HFF-Myc (cell line): ENCODE measurements at regions not wholly inside any gene's neighbourhood (a gene's known extent, or its start where the extent isn't known, plus 50 kb on each side); places are given as distances from the start of the nearest gene placed in this dataset.

Experiments used
- DNase-seq: peaks from one replicate; pipeline ENCODE4 v3.0.0-alpha.2; 2011; ENCODE audit warnings: low read depth; ENCODE audit errors: extremely low read depth
- H3K4me3 ChIP-seq: replicated peaks from 2 replicates; pipeline ENCODE4 v1.5.1; 2011; ENCODE audit warnings: low read depth, mild to moderate bottlenecking, control low read depth, low read length
- TF ChIP-seq, protein P1 (sequence below): IDR thresholded peaks from 2 replicates; pipeline ENCODE4 v1.5.1; 2012; ENCODE audit warnings: mild to moderate bottlenecking, low read depth, low read length, control low read depth; ENCODE audit errors: missing control alignments

DNA sequence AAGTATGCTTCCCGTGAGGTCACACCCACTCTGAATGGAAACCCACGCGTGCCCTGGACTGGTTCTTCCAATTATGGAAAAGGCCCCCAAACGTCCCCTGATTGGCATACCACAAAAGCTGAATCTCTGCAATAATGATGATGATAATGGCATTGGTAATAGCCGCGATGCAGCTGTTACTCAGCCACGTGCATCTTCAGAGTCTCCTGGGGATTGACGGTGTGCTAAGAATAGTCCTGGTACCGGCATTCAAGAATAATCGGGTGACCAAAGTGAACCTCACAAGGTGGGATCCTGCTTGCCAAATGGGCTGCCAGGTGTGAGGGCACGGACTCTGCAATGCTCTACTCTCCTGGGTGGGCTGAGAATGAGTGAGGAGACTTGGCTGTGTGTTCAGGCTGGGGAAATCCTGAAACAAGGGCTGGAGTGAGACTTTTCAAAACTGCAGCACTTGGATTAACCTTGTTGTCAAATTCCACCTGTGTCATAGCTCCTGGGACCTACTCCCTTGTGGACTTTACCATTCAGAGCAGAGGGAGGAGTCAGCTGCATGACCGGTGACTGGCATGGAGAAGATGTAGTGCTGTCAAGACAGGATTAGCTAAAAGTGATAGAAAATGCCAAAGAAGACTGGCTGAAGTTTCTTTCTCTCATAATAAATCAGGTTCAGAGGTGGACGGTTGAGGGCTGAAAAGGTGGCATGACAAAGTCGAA is 615.4 kb downstream of the MID1IP1 start:
- no peak for DNase-seq
- H3K4me3 ChIP-seq, result no peak overlapping the region
- TF ChIP-seq, protein P1, sequence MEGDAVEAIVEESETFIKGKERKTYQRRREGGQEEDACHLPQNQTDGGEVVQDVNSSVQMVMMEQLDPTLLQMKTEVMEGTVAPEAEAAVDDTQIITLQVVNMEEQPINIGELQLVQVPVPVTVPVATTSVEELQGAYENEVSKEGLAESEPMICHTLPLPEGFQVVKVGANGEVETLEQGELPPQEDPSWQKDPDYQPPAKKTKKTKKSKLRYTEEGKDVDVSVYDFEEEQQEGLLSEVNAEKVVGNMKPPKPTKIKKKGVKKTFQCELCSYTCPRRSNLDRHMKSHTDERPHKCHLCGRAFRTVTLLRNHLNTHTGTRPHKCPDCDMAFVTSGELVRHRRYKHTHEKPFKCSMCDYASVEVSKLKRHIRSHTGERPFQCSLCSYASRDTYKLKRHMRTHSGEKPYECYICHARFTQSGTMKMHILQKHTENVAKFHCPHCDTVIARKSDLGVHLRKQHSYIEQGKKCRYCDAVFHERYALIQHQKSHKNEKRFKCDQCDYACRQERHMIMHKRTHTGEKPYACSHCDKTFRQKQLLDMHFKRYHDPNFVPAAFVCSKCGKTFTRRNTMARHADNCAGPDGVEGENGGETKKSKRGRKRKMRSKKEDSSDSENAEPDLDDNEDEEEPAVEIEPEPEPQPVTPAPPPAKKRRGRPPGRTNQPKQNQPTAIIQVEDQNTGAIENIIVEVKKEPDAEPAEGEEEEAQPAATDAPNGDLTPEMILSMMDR, result no peak

DNA sequence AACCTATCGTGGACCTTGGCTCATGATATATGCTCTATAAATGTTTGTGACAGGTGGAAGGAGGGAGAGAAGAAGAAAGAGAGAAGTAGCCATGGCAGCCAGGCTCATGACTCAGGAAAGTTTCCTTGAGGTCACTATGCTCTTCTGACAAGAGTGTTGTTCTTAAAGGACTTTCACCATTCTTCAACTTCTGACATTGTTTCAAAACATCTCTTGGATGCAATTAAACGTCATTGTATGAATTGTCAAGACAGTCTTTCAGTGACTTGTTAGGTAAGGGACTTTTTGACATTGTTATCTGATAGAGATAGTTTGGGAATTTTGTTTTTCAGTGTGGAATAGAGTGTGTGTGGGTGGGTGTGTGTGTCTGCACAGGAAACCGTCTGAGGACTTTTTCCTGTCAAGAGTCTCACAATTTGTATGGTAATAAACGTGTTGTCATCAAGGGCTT is 617.0 kb downstream of the MID1IP1 start:
- H3K4me3 ChIP-seq, result no peak overlapping the region
- no peak for DNase-seq
- TF ChIP-seq, protein P1, result no peak

DNA sequence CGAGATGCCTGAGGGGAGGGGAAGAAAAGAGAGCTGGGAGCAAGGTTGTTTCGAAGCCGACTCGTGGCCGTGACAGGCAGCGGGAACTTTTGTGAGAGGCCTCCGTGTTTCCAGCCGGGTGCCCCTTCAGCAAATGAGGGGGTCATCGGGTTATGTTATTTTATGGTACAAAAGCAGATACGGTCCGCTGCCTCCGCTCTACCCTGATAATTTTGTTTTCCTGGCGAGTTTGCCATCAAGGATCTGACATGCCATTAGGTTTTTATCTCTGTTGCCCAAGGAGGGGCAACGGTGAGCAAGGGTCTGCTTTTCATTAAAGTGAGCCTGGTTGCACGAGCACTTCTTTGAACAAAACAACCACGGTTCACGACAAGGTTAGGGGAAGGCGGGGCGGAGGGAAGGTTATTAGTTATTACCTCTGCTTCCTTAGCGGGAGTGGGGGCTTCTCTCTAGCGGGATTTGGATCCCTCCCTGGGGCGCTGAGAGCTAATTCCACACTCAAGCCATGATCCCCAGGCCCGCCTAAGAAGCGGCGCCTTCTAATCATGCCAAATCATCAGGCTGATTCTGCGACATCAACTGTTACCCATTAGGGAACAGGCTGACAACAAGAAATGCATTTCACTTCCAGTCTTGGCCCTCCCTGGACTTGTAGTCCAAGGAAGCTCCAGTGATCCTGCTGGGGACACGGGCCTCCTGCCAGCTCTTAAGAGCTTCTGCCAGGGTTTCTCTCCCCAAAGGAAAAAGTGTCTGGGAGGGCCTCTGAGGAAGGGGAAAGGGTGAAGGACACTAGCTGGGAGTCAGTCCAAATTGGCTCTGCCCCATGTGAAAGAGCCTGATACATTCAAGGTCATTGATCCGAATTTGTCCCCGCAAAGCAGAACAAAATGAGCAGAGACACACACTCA is 617.7 kb downstream of the MID1IP1 start:
- no peak for DNase-seq
- TF ChIP-seq, protein P1, result no peak
- H3K4me3 ChIP-seq, result no peak overlapping the region

DNA sequence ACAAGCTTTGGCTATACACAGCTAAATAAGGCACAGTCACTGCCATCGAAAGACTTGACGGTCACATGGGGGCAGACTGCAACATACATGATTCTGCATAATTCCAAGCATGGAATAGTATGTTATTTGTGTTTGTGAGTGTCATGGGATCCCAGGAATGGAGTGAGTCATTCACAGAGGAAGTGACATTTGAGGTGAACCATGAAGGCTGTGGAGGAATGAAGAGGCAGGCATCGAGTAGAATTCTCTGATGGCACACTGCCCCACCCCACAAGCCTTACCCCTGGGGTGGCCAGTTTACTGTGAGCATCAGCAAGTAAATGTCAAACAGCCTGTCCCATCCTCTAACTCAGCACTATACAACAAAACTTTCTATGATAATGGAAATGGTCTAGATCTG is 619.7 kb downstream of the MID1IP1 start:
- no peak for DNase-seq
- TF ChIP-seq, protein P1, result no peak
- no peak overlapping the region for H3K4me3 ChIP-seq

DNA sequence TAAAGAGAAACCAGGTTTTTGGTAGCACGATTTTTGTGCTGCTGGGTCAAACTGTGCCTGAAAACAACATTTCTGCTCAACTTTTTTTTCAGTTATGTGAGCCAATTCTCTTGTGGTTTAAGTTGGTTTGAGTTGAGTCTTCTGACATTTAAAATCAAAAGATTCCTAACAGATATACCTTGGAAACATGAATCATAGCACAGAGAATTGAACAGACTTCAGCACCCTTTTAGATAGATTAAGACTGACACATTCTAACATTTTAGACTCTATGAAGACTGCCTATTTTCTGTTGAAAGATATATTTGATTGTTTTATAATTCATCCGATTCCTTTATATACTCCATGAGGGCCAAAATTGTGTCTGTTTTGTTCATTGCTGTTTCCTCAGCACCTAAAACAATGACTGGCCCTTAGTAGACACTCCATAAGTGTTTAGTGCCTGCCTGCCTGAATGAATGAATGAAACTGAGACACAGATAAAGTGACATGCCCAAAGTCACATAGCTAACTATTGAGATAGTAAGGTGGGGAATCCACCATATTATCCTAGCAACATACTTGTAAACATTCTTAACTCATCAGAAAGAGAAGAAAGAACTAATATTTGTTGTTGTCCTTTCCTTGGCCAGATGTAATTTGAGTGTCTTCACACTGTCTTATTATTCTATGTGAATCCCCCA is 624.0 kb downstream of the MID1IP1 start:
- TF ChIP-seq, protein P1, result no peak
- DNase-seq, result no peak
- no peak overlapping the region for H3K4me3 ChIP-seq

DNA sequence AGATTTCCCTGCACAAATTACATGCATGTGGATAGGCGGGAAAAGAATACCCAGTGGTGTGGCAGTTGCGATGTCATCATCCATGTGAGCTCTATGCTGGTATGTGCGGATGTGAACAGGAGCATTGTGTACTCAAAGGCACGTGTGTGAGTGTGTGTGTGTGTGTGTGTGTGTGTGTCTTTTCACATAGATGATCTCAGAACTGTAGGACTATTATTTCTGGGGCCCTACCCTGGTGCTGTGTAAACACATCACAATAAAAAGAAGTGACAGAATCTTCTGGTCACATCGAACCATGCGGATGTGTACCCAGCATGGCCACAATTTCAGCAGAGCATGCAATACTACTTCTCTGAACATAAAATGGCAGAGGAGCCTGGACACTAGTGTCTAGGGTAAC is 624.8 kb downstream of the MID1IP1 start:
- no peak for DNase-seq
- TF ChIP-seq, protein P1, result no peak
- no peak overlapping the region for H3K4me3 ChIP-seq
